ENCODE measurements at regions not wholly inside any gene's neighbourhood (a gene's known extent, or its start where the extent isn't known, plus 50 kb on each side); places are given as distances from the start of the nearest gene placed in this dataset.

DNA sequence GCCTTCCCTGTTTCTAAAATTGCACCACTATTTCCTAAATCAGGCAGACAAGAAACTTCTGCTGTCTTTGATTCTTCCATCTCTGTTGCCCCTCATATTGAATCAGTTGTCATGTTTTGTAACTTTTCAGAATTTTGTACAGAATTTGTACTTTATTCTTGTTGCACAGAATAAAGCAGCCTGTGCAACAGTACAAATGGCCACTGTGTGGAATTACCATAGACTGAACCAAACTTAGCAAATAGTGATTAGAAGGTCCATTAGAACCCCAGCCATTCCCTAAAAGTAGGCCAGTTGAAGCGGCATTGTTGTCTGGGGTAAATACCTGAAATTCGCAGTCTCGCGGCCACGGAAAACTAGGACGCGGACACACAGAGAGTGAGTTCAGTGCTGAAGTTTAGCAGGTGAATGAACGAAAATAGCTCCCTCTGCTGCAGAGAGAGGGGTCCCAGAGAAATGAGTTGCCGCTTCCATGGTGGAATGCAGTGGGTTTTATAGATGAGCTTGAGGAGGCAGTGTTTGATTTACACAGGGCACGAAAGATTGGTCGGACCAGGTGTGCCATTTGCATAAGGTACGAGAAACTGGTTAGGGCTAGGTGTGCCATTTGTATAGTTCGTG, 71.8 kb downstream of the C4orf33 start:
- TF ChIP-seq, protein P1, sequence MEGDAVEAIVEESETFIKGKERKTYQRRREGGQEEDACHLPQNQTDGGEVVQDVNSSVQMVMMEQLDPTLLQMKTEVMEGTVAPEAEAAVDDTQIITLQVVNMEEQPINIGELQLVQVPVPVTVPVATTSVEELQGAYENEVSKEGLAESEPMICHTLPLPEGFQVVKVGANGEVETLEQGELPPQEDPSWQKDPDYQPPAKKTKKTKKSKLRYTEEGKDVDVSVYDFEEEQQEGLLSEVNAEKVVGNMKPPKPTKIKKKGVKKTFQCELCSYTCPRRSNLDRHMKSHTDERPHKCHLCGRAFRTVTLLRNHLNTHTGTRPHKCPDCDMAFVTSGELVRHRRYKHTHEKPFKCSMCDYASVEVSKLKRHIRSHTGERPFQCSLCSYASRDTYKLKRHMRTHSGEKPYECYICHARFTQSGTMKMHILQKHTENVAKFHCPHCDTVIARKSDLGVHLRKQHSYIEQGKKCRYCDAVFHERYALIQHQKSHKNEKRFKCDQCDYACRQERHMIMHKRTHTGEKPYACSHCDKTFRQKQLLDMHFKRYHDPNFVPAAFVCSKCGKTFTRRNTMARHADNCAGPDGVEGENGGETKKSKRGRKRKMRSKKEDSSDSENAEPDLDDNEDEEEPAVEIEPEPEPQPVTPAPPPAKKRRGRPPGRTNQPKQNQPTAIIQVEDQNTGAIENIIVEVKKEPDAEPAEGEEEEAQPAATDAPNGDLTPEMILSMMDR (IDR thresholded peaks at IDR 0.05; ENCODE audit: extremely low read depth, missing control alignments), result no peak
- DNase-seq (ENCODE audit: low spot score), result no peak

DNA sequence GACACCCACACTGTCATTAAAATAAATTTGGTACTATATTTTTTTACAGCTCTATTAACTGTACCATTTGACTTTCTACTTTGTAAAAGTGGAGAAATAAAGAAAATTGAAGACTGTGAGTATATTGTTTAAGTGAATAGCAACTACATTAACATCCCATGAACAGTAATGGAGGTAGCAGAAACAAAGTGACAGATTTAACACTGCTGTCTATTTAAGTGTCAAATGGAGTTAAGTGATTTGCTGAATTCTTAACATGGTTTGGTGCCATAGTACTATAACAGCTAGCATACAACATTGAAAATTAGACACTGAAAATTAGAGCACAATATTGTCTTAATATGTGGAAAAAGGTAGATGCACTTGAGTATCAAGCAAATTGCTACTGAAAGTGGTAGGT, 76.2 kb downstream of the C4orf33 start:
- TF ChIP-seq, protein P1 (IDR thresholded peaks at IDR 0.05; ENCODE audit: extremely low read depth, missing control alignments), result no peak

DNA sequence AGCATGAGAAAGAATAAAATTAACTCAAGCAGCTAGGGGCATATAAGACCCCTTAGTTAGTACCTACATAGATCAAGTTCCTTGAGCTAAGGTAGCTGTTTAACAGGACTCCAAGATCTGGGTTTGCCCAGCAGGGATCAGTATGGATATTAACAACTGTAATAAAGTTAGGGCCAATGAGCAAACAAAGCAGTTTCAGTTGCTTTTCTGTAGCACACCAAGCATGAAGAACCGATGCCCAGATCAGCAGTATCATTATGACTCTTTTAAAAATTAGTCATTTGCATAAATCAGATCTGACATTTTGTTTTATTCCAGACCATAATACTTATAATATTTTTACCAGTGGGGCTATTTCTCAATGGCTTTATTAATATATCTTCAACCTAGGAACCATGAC, 80.9 kb downstream of the C4orf33 start:
- DNase-seq (ENCODE audit: low spot score), result no peak
- TF ChIP-seq, protein P1 (IDR thresholded peaks at IDR 0.05; ENCODE audit: extremely low read depth, missing control alignments), result no peak

More for the DNA sequence above, 76.2 kb downstream of the C4orf33 start:
- no peak for DNase-seq (ENCODE audit: low spot score)

DNA sequence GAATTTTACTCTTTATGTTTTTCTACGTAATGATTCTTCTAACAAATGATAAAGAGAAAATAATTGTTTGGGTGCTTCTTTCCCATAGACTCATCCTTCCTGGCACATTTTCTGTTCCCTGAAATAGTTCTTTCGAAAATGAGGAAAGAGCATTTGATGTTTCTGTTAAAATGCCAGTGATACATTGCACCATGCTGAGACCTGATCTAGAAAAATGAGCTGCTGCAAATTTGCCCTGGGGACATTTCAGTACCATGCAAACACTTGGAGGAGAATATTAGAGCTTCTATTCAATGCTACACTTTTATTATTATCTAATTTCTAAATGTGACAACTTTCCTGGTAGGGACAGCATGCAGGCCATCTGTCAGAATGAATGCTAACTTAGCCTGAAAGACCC, 83.3 kb downstream of the C4orf33 start:
- TF ChIP-seq, protein P1 (IDR thresholded peaks at IDR 0.05; ENCODE audit: extremely low read depth, missing control alignments), result no peak
- DNase-seq (ENCODE audit: low spot score), result no peak

DNA sequence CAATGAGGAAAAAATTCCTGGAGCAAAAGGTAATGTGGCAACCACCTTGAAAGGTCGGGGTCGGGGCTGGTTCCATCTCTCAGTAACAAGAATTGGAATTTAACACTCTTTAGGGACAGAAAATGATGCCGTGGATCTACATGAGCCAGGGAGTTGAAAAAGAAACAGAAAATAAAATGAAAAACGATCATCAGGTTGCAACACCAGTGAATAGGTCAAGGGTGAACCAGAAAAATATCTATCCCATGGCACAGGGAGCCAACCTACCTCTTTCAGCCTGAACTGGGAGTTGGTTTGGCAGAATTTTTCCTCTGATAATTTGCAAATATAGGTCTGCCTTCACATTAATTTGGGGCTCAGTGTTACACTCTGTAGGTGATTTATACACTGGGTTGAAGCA, 93.7 kb downstream of the C4orf33 start:
- TF ChIP-seq, protein P1 (IDR thresholded peaks at IDR 0.05; ENCODE audit: extremely low read depth, missing control alignments), result no peak
- DNase-seq (ENCODE audit: low spot score), result no peak

DNA sequence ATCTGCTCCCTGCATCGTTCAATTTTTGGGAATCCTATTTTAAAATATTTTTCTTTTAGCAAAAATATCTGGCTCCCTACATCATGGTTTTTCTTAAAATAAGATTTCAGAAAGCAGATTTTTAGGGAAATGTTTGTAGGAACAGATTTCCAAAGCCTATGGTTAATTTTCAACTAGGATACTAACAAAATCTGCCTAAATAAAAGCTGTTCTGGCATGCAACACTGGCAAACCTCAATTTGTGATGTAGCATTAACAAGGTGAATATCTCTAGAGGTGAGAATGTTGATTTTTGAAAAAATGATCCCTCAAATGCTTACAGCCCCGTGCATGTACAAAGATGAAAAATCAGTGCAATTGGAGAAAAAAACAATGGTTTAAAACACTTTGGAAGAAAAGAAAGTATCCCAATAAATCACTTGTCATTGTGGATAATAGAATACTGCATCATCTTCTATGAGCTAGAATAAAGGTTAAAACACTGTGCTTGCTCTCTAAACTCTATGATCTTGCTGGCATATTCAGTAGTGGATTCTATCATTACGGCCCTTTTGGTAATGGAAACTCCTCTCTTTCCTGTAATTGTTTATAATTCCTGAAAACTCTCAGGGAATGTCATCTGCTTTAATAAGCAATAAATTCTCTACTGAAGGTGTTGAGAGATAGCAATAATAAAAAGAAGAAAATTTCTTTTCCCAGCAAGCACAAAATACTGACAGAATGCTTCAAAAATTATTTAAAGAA, 97.6 kb downstream of the C4orf33 start:
- no peak for DNase-seq (ENCODE audit: low spot score)
- TF ChIP-seq, protein P1 (IDR thresholded peaks at IDR 0.05; ENCODE audit: extremely low read depth, missing control alignments), result no peak

DNA sequence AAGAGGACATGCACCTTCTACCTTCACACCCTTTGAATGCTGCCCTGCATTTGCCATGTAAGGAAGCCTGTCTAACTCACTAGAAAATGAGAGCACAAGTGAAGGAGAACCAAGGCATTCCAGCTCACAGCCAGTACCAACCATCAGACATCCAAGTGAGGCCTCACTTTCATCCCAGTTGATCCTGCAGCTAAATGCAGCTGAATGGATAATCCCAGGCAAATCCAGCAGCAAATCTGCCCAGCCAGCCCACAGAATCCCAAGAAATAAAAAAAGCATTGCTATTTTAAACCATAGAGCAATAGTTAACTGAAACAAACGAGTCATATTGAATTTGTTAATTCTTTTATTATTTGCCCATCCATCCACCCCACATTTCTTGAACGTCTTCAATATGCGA, 112.5 kb downstream of the C4orf33 start:
- TF ChIP-seq, protein P1 (IDR thresholded peaks at IDR 0.05; ENCODE audit: extremely low read depth, missing control alignments), result no peak
- no peak for DNase-seq (ENCODE audit: low spot score)

All from GM20000 (cell line).